PC-3 (cell line): ENCODE measurements at regions not wholly inside any gene's neighbourhood (a gene's known extent, or its start where the extent isn't known, plus 50 kb on each side); places are given as distances from the start of the nearest gene placed in this dataset.

Experiments
- ATAC-seq: fragments of 200-7000 bp; cut with Tn5 transposase; 2 replicates; pipeline ENCODE4 v1.9.1; 2020; ENCODE audit warnings: mild to moderate bottlenecking, moderate library complexity
- BruUV-seq: library from RNA; stranded (reverse); fragments of 400-500 nt; replicated peaks from 2 replicates; lab custom pipeline; 2021; lab: Mats Ljungman, UMichigan
- CTCF ChIA-PET: fragments of 300-600 bp; sonication (Branson Sonifier 250); formaldehyde crosslinking; loops from one replicate; lab custom pipeline; 2022; ENCODE audit warnings: antibody characterized with exemption; lab: Charles Lee
- POLR2A ChIA-PET: fragments of 300-600 bp; sonication (Branson Sonifier 250); formaldehyde crosslinking; loops from one replicate; lab custom pipeline; 2022; ENCODE audit warnings: antibody characterized with exemption; ENCODE audit not compliant: unreplicated experiment; lab: Charles Lee
- DNase-seq: peaks from one replicate; pipeline ENCODE4 v3.0.0-alpha.2; 2015
- H2AFZ ChIP-seq: fragments of 300-600 bp; sonication (generic); 2 replicates; pipeline ENCODE4 v1.6.0; 2016; ENCODE audit warnings: antibody characterized with exemption, low read length
- H3F3A ChIP-seq: fragments of 300-600 bp; sonication (generic); one replicate; pipeline ENCODE4 v1.6.0; 2017; ENCODE audit warnings: antibody characterized with exemption, low read length, control low read depth, mild to moderate bottlenecking; ENCODE audit not compliant: unreplicated experiment
- H3K27ac ChIP-seq: fragments of 300-600 bp; sonication (generic); 2 replicates; pipeline ENCODE4 v1.5.1; 2016; ENCODE audit warnings: mild to moderate bottlenecking, low read length
- H3K27me3 ChIP-seq: fragments of 300-600 bp; sonication (generic); 2 replicates; pipeline ENCODE4 v1.6.1; 2016; ENCODE audit warnings: low read length, mixed read lengths
- H3K36me3 ChIP-seq: fragments of 300-600 bp; sonication (generic); 2 replicates; pipeline ENCODE4 v1.6.1; 2016; ENCODE audit warnings: low read depth, mixed run types, low read length, mixed read lengths
- H3K4me1 ChIP-seq: fragments of 300-600 bp; sonication (generic); 2 replicates; pipeline ENCODE4 v1.5.1; 2016; ENCODE audit warnings: low read length; ENCODE audit not compliant: insufficient read depth
- H3K4me2 ChIP-seq: fragments of 300-600 bp; sonication (generic); 2 replicates; pipeline ENCODE4 v1.6.0; 2016; ENCODE audit warnings: low read length
- H3K4me3 ChIP-seq: fragments of 300-600 bp; sonication (generic); 2 replicates; pipeline ENCODE4 v1.5.1; 2016; ENCODE audit warnings: mild to moderate bottlenecking, low read length, mixed read lengths
- H3K79me2 ChIP-seq: fragments of 300-600 bp; sonication (generic); 2 replicates; pipeline ENCODE4 v1.6.1; 2017; ENCODE audit warnings: low read length, mixed read lengths
- H3K9ac ChIP-seq: fragments of 300-600 bp; sonication (generic); 2 replicates; pipeline ENCODE4 v1.6.0; 2016; ENCODE audit warnings: mild to moderate bottlenecking, low read length
- H3K9me2 ChIP-seq: fragments of 300-600 bp; sonication (generic); replicated peaks from 2 replicates; pipeline ENCODE4 v1.6.1; 2016; ENCODE audit warnings: mixed run types, low read length, mixed read lengths
- H3K9me3 ChIP-seq: fragments of 300-600 bp; sonication (generic); 2 replicates; pipeline ENCODE4 v1.6.1; 2016; ENCODE audit warnings: low read length, mixed read lengths
- H4K20me1 ChIP-seq: fragments of 300-600 bp; sonication (generic); 2 replicates; pipeline ENCODE4 v1.6.1; 2016; ENCODE audit warnings: low read length, mixed read lengths
- EZH2 ChIP-seq: fragments of 300-600 bp; sonication (generic); IDR thresholded peaks from one replicate; pipeline ENCODE4 v1.6.1; 2017; ENCODE audit warnings: antibody characterized with exemption, mild to moderate bottlenecking, low read length; ENCODE audit not compliant: unreplicated experiment
- EZH2phosphoT487 ChIP-seq: fragments of 300-600 bp; sonication (generic); IDR thresholded peaks from 2 replicates; pipeline ENCODE4 v1.6.1; 2018; ENCODE audit warnings: mild to moderate bottlenecking, antibody characterized with exemption, low read length, borderline replicate concordance
- intact Hi-C: fragments of 100-400 bp; cut with micrococcal nuclease; formaldehyde crosslinking; loops from 2 replicates; pipeline ENCODE4 v1.9.0; 2023
- TF ChIP-seq, protein P1 (sequence below): fragments of 300-600 bp; sonication (generic); conservative IDR thresholded peaks from 2 replicates; pipeline ENCODE4 v1.5.1; 2017; ENCODE audit warnings: antibody characterized with exemption, low read depth, mild to moderate bottlenecking, low read length

GRCh38 chr2:186995092-186995491, 146.1 kb upstream of the ZSWIM2 start:
- no peaks in the 10 kb centered on the region for H3K9me2 ChIP-seq
- H3K9ac ChIP-seq = no peak overlapping the region
- no peak; the same call in 1 of the 2 replicates for ATAC-seq
- TF ChIP-seq EZH2phosphoT487 (no peak), EZH2 (no peak)
- TF ChIP-seq, protein P1, sequence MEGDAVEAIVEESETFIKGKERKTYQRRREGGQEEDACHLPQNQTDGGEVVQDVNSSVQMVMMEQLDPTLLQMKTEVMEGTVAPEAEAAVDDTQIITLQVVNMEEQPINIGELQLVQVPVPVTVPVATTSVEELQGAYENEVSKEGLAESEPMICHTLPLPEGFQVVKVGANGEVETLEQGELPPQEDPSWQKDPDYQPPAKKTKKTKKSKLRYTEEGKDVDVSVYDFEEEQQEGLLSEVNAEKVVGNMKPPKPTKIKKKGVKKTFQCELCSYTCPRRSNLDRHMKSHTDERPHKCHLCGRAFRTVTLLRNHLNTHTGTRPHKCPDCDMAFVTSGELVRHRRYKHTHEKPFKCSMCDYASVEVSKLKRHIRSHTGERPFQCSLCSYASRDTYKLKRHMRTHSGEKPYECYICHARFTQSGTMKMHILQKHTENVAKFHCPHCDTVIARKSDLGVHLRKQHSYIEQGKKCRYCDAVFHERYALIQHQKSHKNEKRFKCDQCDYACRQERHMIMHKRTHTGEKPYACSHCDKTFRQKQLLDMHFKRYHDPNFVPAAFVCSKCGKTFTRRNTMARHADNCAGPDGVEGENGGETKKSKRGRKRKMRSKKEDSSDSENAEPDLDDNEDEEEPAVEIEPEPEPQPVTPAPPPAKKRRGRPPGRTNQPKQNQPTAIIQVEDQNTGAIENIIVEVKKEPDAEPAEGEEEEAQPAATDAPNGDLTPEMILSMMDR = no peak
- ChIA-PET CTCF (no interaction called here), POLR2A (interaction anchor here (0.6 kb wide), 1 partner anchor 236 kb away, joined by 4 read pairs; no protein-coding TSS in a partner anchor)
- no peaks in the 10 kb centered on the region for H3K9me3 ChIP-seq
- H4K20me1 ChIP-seq = no peaks in the 10 kb centered on the region
- no peak overlapping the region for H2AFZ ChIP-seq
- H3K4me3 ChIP-seq = no peak overlapping the region
- no peaks in the 10 kb centered on the region for H3K36me3 ChIP-seq
- H3K27me3 ChIP-seq = no peaks in the 10 kb centered on the region
- H3K27ac ChIP-seq = no peak overlapping the region
- no TSS peak for BruUV-seq
- no peaks in the 10 kb centered on the region for H3F3A ChIP-seq
- H3K79me2 ChIP-seq = no peaks in the 10 kb centered on the region
- DNase-seq = peak; percentile 64
- no peak overlapping the region for H3K4me2 ChIP-seq
- intact Hi-C loops = no loop called here
- peaks cover 5% of the 10 kb centered on the region; the same call in 1 of the 2 replicates for H3K4me1 ChIP-seq

GRCh38 chr2:186992597-186992996, 143.6 kb upstream of the ZSWIM2 start:
- intact Hi-C loops = loop anchor here (5.0 kb wide), 1 partner anchor 460 kb away; no protein-coding TSS in a partner anchor
- H3K27me3 ChIP-seq = no peaks in the 10 kb centered on the region
- no peaks in the 10 kb centered on the region for H3K79me2 ChIP-seq
- BruUV-seq = no TSS peak
- TF ChIP-seq EZH2 (no peak), EZH2phosphoT487 (no peak)
- TF ChIP-seq, protein P1 = no peak
- ATAC-seq (no peak), DNase-seq (no peak)
- H3K9ac ChIP-seq = no peak overlapping the region
- POLR2A ChIA-PET = no interaction called here
- H3K9me2 ChIP-seq = no peaks in the 10 kb centered on the region
- no peaks in the 10 kb centered on the region for H4K20me1 ChIP-seq
- no peak overlapping the region for H3K4me3 ChIP-seq
- H3K36me3 ChIP-seq = no peaks in the 10 kb centered on the region
- H3K9me3 ChIP-seq = no peaks in the 10 kb centered on the region
- peaks cover 5% of the 10 kb centered on the region; the same call in 1 of the 2 replicates for H3K4me1 ChIP-seq
- H3K27ac ChIP-seq = no peak overlapping the region
- H2AFZ ChIP-seq = no peak overlapping the region
- H3K4me2 ChIP-seq = no peak overlapping the region
- H3F3A ChIP-seq = no peaks in the 10 kb centered on the region
- CTCF ChIA-PET = no interaction called here

GRCh38 chr2:186991766-186992417, 142.9 kb upstream of the ZSWIM2 start:
- Histone ChIP-seq H3K4me2 (no peak overlapping the region), H3K27ac (no peak overlapping the region), H3K9me3 (no peaks in the 10 kb centered on the region), H3F3A (no peaks in the 10 kb centered on the region), H4K20me1 (no peaks in the 10 kb centered on the region), H2AFZ (no peak overlapping the region), H3K9me2 (no peaks in the 10 kb centered on the region), H3K27me3 (no peaks in the 10 kb centered on the region), H3K9ac (no peak overlapping the region), H3K36me3 (no peaks in the 10 kb centered on the region), H3K79me2 (no peaks in the 10 kb centered on the region), H3K4me3 (no peak overlapping the region), H3K4me1 (peaks cover 5% of the 10 kb centered on the region; the same call in 1 of the 2 replicates)
- intact Hi-C loops = loop anchor here (5.0 kb wide), 1 partner anchor 460 kb away; no protein-coding TSS in a partner anchor
- TF ChIP-seq EZH2 = no peak
- no peak for TF ChIP-seq EZH2phosphoT487
- TF ChIP-seq, protein P1 = peak; percentile 43
- BruUV-seq = no TSS peak
- peak; percentile 13 for DNase-seq
- ATAC-seq = no peak
- CTCF ChIA-PET = no interaction called here
- POLR2A ChIA-PET = no interaction called here
